Tibial nerve (tissue), 4 donors: ENCODE measurements at regions not wholly inside any gene's neighbourhood (a gene's known extent, or its start where the extent isn't known, plus 50 kb on each side); places are given as distances from the start of the nearest gene placed in this dataset.

Source experiments
- EP300 ChIP-seq, 2 donors: sonication (generic); formaldehyde crosslinking; IDR thresholded peaks; one replicate each; pipeline ENCODE4 v1.6.1; 2017; ENCODE audit warnings: antibody characterized with exemption in 2 of 2, mild to moderate bottlenecking in 1 of 2
- POLR2A ChIP-seq, 2 donors: fragments of 450-650 bp; IDR thresholded peaks; one replicate each; pipeline ENCODE4 v1.6.1; 2017; ENCODE audit warnings: antibody characterized with exemption in 2 of 2, mild to moderate bottlenecking in 2 of 2, moderate library complexity in 2 of 2
- TF ChIP-seq, protein P1 (sequence below), 5 experiments: fragments of 200-600 bp in 3 of 5; fragments of 450-650 bp in 2 of 5; sonication (generic) in 3 of 5; IDR thresholded peaks; one replicate each; pipeline ENCODE4 v1.5.1; 2016 to 2019; ENCODE audit warnings: antibody characterized with exemption in 5 of 5, mild to moderate bottlenecking in 3 of 5, moderate library complexity in 2 of 5

- TF ChIP-seq, protein P1, sequence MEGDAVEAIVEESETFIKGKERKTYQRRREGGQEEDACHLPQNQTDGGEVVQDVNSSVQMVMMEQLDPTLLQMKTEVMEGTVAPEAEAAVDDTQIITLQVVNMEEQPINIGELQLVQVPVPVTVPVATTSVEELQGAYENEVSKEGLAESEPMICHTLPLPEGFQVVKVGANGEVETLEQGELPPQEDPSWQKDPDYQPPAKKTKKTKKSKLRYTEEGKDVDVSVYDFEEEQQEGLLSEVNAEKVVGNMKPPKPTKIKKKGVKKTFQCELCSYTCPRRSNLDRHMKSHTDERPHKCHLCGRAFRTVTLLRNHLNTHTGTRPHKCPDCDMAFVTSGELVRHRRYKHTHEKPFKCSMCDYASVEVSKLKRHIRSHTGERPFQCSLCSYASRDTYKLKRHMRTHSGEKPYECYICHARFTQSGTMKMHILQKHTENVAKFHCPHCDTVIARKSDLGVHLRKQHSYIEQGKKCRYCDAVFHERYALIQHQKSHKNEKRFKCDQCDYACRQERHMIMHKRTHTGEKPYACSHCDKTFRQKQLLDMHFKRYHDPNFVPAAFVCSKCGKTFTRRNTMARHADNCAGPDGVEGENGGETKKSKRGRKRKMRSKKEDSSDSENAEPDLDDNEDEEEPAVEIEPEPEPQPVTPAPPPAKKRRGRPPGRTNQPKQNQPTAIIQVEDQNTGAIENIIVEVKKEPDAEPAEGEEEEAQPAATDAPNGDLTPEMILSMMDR (IDR thresholded peaks at IDR 0.05), result no peak
- TF ChIP-seq POLR2A (IDR thresholded peaks at IDR 0.05) (no peak), EP300 (IDR thresholded peaks at IDR 0.05) (no peak)
Observed at GRCh38 chr7:101753316-101753715, 64.1 kb upstream of the CUX1 start.
